ENCODE measurements at regions not wholly inside any gene's neighbourhood (a gene's known extent, or its start where the extent isn't known, plus 50 kb on each side); places are given as distances from the start of the nearest gene placed in this dataset.

DNA sequence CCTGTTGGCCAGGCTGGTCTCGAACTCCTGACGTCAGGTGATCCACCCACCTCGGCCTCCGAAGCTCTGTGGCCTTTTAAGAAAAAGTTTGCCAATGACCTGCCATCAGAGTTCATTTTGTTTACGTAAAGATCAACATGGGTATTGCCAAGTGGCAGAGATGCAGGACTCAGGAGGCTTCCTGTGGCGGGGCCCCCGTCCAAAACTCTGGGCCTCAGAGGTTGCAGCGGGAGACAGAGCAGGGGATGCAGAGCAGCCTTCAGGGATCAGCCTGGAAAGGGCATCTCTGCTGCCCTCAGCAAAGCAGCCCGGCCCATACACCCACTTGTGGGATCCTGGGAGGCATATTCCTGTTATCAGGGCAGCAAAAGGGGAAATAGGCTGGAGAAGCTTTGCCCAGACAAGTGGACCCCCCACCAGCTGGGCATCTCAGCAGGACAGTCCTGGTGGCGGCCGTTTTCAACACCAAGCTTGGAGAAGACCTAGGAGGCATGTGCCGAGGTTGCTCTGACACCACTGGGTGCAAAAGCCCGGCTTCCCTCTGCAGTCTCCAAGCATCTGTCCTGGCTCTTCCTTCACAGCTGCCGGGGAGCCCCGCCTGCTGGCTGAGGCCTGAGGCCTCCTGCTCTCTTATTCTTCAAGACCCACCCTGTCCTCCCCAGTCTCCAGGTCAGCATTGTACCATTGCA lies 1152.4 kb downstream of the BRD1 start:
- TF ChIP-seq BACH2 (CRISPR knock-in tag; IDR thresholded peaks at IDR 0.05; ENCODE audit: borderline replicate concordance) (no peak), ISL1 (CRISPR knock-in tag; IDR thresholded peaks at IDR 0.05) (no peak), ZNF8 (CRISPR knock-in tag; IDR thresholded peaks at IDR 0.05) (no peak), SNAI2 (CRISPR knock-in tag; IDR thresholded peaks at IDR 0.05) (no peak)
- no peak for ATAC-seq

DNA sequence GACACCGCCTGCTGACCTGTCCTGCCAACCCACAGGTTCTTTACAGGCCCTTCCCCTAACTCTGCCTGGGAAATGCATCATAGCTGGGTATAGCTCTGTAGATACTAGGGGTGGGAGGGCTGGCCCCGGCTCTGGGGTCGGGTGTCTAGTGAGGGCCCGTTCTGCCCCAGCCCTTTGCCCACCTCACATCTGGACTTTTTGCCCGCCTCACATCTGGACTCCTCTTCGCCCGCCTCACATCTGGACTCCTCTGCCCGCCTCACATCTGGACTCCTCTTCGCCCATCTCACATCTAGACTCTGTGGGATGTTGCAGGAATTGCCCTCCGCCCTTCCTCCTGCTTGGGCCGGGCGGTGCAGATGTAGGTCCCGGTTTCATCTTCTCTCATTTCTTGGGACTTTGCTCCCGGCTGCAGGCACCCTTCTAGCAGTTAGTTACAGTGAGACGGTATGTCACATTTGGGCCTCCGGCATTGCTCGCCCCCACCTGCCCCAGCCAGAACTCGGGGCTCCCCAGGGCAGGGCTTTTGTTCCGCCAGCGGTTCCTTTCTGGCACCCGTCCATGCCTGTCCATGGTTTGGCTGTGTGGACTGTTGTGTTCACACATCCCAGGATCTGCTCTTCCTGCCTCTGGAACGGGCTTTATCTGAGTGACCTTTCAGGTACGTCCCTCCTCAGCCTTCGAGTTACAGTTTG lies 1153.7 kb downstream of the BRD1 start:
- TF ChIP-seq CSDC2 (CRISPR knock-in tag; IDR thresholded peaks at IDR 0.05) (no peak), SNAI2 (CRISPR knock-in tag; IDR thresholded peaks at IDR 0.05) (no peak), TOX (CRISPR knock-in tag; IDR thresholded peaks at IDR 0.05; ENCODE audit: borderline replicate concordance) (no peak), ZC3H10 (CRISPR knock-in tag; IDR thresholded peaks at IDR 0.05) (no peak), ZNF70 (CRISPR knock-in tag; IDR thresholded peaks at IDR 0.05) (no peak), ISL1 (CRISPR knock-in tag; IDR thresholded peaks at IDR 0.05) (no peak), ZFP3 (CRISPR knock-in tag; IDR thresholded peaks at IDR 0.05) (no peak)
- TF ChIP-seq, protein P1, sequence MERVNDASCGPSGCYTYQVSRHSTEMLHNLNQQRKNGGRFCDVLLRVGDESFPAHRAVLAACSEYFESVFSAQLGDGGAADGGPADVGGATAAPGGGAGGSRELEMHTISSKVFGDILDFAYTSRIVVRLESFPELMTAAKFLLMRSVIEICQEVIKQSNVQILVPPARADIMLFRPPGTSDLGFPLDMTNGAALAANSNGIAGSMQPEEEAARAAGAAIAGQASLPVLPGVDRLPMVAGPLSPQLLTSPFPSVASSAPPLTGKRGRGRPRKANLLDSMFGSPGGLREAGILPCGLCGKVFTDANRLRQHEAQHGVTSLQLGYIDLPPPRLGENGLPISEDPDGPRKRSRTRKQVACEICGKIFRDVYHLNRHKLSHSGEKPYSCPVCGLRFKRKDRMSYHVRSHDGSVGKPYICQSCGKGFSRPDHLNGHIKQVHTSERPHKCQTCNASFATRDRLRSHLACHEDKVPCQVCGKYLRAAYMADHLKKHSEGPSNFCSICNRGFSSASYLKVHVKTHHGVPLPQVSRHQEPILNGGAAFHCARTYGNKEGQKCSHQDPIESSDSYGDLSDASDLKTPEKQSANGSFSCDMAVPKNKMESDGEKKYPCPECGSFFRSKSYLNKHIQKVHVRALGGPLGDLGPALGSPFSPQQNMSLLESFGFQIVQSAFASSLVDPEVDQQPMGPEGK (CRISPR knock-in tag; IDR thresholded peaks at IDR 0.05; ENCODE audit: borderline replicate concordance): no peak
- TF ChIP-seq, protein P2, sequence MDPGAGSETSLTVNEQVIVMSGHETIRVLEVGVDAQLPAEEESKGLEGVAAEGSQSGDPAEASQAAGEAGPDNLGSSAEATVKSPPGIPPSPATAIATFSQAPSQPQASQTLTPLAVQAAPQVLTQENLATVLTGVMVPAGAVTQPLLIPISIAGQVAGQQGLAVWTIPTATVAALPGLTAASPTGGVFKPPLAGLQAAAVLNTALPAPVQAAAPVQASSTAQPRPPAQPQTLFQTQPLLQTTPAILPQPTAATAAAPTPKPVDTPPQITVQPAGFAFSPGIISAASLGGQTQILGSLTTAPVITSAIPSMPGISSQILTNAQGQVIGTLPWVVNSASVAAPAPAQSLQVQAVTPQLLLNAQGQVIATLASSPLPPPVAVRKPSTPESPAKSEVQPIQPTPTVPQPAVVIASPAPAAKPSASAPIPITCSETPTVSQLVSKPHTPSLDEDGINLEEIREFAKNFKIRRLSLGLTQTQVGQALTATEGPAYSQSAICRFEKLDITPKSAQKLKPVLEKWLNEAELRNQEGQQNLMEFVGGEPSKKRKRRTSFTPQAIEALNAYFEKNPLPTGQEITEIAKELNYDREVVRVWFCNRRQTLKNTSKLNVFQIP (CRISPR knock-in tag; IDR thresholded peaks at IDR 0.05; ENCODE audit: borderline replicate concordance, low read depth): no peak
- no peak for ATAC-seq

DNA sequence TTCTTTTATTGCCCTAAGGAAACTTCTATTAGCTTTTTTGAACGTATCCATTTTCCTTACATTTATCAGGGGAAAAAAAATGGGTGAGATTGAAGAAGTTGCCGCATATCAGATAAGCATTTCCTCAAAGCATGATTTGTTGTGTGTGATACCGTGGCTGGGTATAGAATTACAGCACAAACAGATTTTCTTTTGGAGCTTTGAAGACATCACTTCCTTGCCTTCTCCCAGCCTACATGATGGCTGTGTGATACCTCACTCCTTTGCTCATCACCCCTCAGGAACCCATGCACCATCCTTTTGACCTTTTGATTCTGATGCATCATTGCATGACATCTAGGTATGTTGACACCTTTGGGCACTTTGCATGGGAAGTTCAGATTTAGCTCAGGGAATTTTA lies 1155.3 kb downstream of the BRD1 start:
- no peak for ATAC-seq
- TF ChIP-seq PPARA (CRISPR knock-in tag; IDR thresholded peaks at IDR 0.05; ENCODE audit: borderline replicate concordance) (no peak), ZNF8 (CRISPR knock-in tag; IDR thresholded peaks at IDR 0.05) (no peak), BACH2 (CRISPR knock-in tag; IDR thresholded peaks at IDR 0.05; ENCODE audit: borderline replicate concordance) (no peak), CSDC2 (CRISPR knock-in tag; IDR thresholded peaks at IDR 0.05) (no peak), ZNF70 (CRISPR knock-in tag; IDR thresholded peaks at IDR 0.05) (no peak), ARNTL (CRISPR knock-in tag; IDR thresholded peaks at IDR 0.05; ENCODE audit: borderline replicate concordance, low read depth) (no peak), TOX (CRISPR knock-in tag; IDR thresholded peaks at IDR 0.05; ENCODE audit: borderline replicate concordance) (no peak), SNAI2 (CRISPR knock-in tag; IDR thresholded peaks at IDR 0.05) (no peak), ZC3H10 (CRISPR knock-in tag; IDR thresholded peaks at IDR 0.05) (no peak)
- TF ChIP-seq, protein P2 (CRISPR knock-in tag; IDR thresholded peaks at IDR 0.05; ENCODE audit: borderline replicate concordance, low read depth): no peak
- TF ChIP-seq, protein P3, sequence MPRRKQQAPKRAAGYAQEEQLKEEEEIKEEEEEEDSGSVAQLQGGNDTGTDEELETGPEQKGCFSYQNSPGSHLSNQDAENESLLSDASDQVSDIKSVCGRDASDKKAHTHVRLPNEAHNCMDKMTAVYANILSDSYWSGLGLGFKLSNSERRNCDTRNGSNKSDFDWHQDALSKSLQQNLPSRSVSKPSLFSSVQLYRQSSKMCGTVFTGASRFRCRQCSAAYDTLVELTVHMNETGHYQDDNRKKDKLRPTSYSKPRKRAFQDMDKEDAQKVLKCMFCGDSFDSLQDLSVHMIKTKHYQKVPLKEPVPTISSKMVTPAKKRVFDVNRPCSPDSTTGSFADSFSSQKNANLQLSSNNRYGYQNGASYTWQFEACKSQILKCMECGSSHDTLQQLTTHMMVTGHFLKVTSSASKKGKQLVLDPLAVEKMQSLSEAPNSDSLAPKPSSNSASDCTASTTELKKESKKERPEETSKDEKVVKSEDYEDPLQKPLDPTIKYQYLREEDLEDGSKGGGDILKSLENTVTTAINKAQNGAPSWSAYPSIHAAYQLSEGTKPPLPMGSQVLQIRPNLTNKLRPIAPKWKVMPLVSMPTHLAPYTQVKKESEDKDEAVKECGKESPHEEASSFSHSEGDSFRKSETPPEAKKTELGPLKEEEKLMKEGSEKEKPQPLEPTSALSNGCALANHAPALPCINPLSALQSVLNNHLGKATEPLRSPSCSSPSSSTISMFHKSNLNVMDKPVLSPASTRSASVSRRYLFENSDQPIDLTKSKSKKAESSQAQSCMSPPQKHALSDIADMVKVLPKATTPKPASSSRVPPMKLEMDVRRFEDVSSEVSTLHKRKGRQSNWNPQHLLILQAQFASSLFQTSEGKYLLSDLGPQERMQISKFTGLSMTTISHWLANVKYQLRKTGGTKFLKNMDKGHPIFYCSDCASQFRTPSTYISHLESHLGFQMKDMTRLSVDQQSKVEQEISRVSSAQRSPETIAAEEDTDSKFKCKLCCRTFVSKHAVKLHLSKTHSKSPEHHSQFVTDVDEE (CRISPR knock-in tag; IDR thresholded peaks at IDR 0.05): no peak

DNA sequence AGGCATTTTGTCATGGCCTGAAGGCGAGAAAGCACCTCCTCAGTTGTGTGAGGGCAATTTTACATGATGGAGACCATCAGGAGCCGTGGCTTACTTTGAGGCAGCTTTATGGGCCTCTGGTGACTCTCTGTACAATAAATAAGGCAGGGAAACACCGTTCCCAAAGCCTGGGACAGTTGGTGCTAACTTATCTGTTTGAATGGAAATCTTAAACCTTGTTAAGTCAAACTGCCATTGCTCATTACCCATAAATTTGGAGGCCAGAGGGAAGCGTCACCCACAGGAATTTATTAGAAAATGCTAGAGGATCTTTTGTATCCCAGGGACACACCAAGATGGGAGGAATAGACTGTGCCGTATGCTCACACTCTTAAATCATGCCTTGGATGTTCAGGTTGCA lies 1156.9 kb downstream of the BRD1 start:
- ATAC-seq: no peak
- no peak for TF ChIP-seq TCF4 (CRISPR knock-in tag; IDR thresholded peaks at IDR 0.05; ENCODE audit: borderline replicate concordance)
- TF ChIP-seq OSR1 (CRISPR knock-in tag; IDR thresholded peaks at IDR 0.05): no peak
- TF ChIP-seq, protein P2 (CRISPR knock-in tag; IDR thresholded peaks at IDR 0.05; ENCODE audit: borderline replicate concordance, low read depth): no peak
- TF ChIP-seq, protein P1 (CRISPR knock-in tag; IDR thresholded peaks at IDR 0.05; ENCODE audit: borderline replicate concordance): no peak
- TF ChIP-seq ZFP3 (CRISPR knock-in tag; IDR thresholded peaks at IDR 0.05): no peak
- no peak for TF ChIP-seq BACH2 (CRISPR knock-in tag; IDR thresholded peaks at IDR 0.05; ENCODE audit: borderline replicate concordance)
- TF ChIP-seq CSDC2 (CRISPR knock-in tag; IDR thresholded peaks at IDR 0.05): no peak
- no peak for TF ChIP-seq TOX (CRISPR knock-in tag; IDR thresholded peaks at IDR 0.05; ENCODE audit: borderline replicate concordance)
- no peak for TF ChIP-seq GLIS3 (CRISPR knock-in tag; IDR thresholded peaks at IDR 0.05)

Measured in SK-N-SH treated with all-trans-retinoic acid at 6 μM for 48 hours (cell line).